Neural crest cell (in vitro differentiated cells): ENCODE measurements at regions not wholly inside any gene's neighbourhood (a gene's known extent, or its start where the extent isn't known, plus 50 kb on each side); places are given as distances from the start of the nearest gene placed in this dataset.

Experiments
- DNase-seq: peaks from one replicate; pipeline ENCODE4 v3.0.0; 2021; ENCODE audit warnings: low read depth, mixed read lengths, low spot score
- H3K27ac Mint-ChIP-seq: one replicate; pipeline ENCODE4 v1.8.0; 2021; ENCODE audit warnings: mild to moderate bottlenecking, mixed read lengths; ENCODE audit not compliant: unreplicated experiment
- H3K27me3 Mint-ChIP-seq: 2 replicates; pipeline ENCODE4 v1.8.0; 2021; ENCODE audit warnings: low read depth, mild to moderate bottlenecking, mixed read lengths
- H3K36me3 Mint-ChIP-seq: 2 replicates; pipeline ENCODE4 v1.8.0; 2021; ENCODE audit warnings: low read depth, mild to moderate bottlenecking, mixed read lengths
- H3K4me1 Mint-ChIP-seq: 2 replicates; pipeline ENCODE4 v1.8.0; 2021; ENCODE audit warnings: mixed read lengths
- H3K4me3 Mint-ChIP-seq: one replicate; pipeline ENCODE4 v1.8.0; 2021; ENCODE audit warnings: mild to moderate bottlenecking, mixed read lengths
- H3K9me3 Mint-ChIP-seq: 2 replicates; pipeline ENCODE4 v1.8.0; 2021; ENCODE audit warnings: mixed read lengths
- CTCF ChIP-seq: fragments of 200-600 bp; sonication (generic); conservative IDR thresholded peaks from 2 replicates; pipeline ENCODE4 v1.5.0; 2021; ENCODE audit warnings: antibody characterized with exemption, mild to moderate bottlenecking

GRCh38 chr12:107518868-107519267 is 166.7 kb upstream of the PWP1 start:
- Mint-ChIP-seq H3K4me1 (no peaks in the 10 kb centered on the region), H3K9me3 (peaks cover 7% of the 10 kb centered on the region), H3K4me3 (no peak overlapping the region), H3K36me3 (no peaks in the 10 kb centered on the region), H3K27ac (no peak overlapping the region), H3K27me3 (no peaks in the 10 kb centered on the region)
- no peak for DNase-seq
- no peak for TF ChIP-seq CTCF

- peaks cover 7% of the 10 kb centered on the region for H3K9me3 Mint-ChIP-seq
- no peak for TF ChIP-seq CTCF
- DNase-seq: no peak
- H3K36me3 Mint-ChIP-seq: no peaks in the 10 kb centered on the region
- no peaks in the 10 kb centered on the region for H3K4me1 Mint-ChIP-seq
- no peak overlapping the region for H3K27ac Mint-ChIP-seq
- no peaks in the 10 kb centered on the region for H3K27me3 Mint-ChIP-seq
- no peak overlapping the region for H3K4me3 Mint-ChIP-seq
Observed at GRCh38 chr12:107519906-107520859, 165.4 kb upstream of the PWP1 start.

GRCh38 chr12:107521826-107522355 is 163.7 kb upstream of the PWP1 start:
- Mint-ChIP-seq H3K36me3 (no peaks in the 10 kb centered on the region), H3K9me3 (peaks cover 7% of the 10 kb centered on the region), H3K27ac (no peak overlapping the region), H3K4me3 (no peak overlapping the region), H3K4me1 (no peaks in the 10 kb centered on the region), H3K27me3 (no peaks in the 10 kb centered on the region)
- TF ChIP-seq CTCF: no peak
- no peak for DNase-seq

- Mint-ChIP-seq H3K27me3 (no peaks in the 10 kb centered on the region), H3K4me3 (no peak overlapping the region), H3K27ac (no peak overlapping the region), H3K9me3 (peaks cover 7% of the 10 kb centered on the region), H3K4me1 (no peaks in the 10 kb centered on the region), H3K36me3 (no peaks in the 10 kb centered on the region)
- peak; percentile 2 for DNase-seq
- TF ChIP-seq CTCF: peak; percentile 42
Observed at GRCh38 chr12:107522692-107523477, 162.7 kb upstream of the PWP1 start.

GRCh38 chr12:107523775-107524535 is 161.6 kb upstream of the PWP1 start:
- no peak overlapping the region for H3K4me3 Mint-ChIP-seq
- DNase-seq: no peak
- TF ChIP-seq CTCF: no peak
- no peaks in the 10 kb centered on the region for H3K36me3 Mint-ChIP-seq
- H3K9me3 Mint-ChIP-seq: peaks cover 5% of the 10 kb centered on the region
- no peak overlapping the region for H3K27ac Mint-ChIP-seq
- H3K4me1 Mint-ChIP-seq: no peaks in the 10 kb centered on the region
- no peaks in the 10 kb centered on the region for H3K27me3 Mint-ChIP-seq
